Forelimb muscle (tissue), 1 donor: ENCODE measurements at regions not wholly inside any gene's neighbourhood (a gene's known extent, or its start where the extent isn't known, plus 50 kb on each side); places are given as distances from the start of the nearest gene placed in this dataset.
A peak's percentile ranks its signal among the peaks of the same experiment; 100 is the strongest.

Experiments
- DNase-seq: peaks from one replicate; pipeline ENCODE4 v3.0.0-alpha.2; 2013; ENCODE audit warnings: low read depth

- no peak for DNase-seq
Measured at GRCh38 chr2:221025398-221025797, 546.7 kb downstream of the EPHA4 start.

GRCh38 chr2:221034026-221034701, 537.9 kb downstream of the EPHA4 start:
- DNase-seq: no peak

- DNase-seq: no peak
Measured at GRCh38 chr2:221034973-221035372, 537.1 kb downstream of the EPHA4 start.

- no peak for DNase-seq
Measured at GRCh38 chr2:221042926-221043325, 529.2 kb downstream of the EPHA4 start.

- no peak for DNase-seq
Measured at GRCh38 chr2:221044781-221045180, 527.3 kb downstream of the EPHA4 start.

GRCh38 chr2:221050020-221050795, 521.9 kb downstream of the EPHA4 start:
- DNase-seq: peak; percentile 60

GRCh38 chr2:221051162-221051561, 520.9 kb downstream of the EPHA4 start:
- DNase-seq: no peak

- no peak for DNase-seq
Measured at GRCh38 chr2:221060376-221060775, 511.7 kb downstream of the EPHA4 start.

GRCh38 chr2:221063568-221063967, 508.5 kb downstream of the EPHA4 start:
- DNase-seq: no peak

- DNase-seq: no peak
Measured at GRCh38 chr2:221064058-221064854, 507.8 kb downstream of the EPHA4 start.

- DNase-seq: no peak
Measured at GRCh38 chr2:221064880-221065279, 507.2 kb downstream of the EPHA4 start.

GRCh38 chr2:221068123-221068522, 504.0 kb downstream of the EPHA4 start:
- DNase-seq: no peak

- no peak for DNase-seq
Measured at GRCh38 chr2:221070106-221070505, 502.0 kb downstream of the EPHA4 start.

- DNase-seq: no peak
Measured at GRCh38 chr2:221073326-221074049, 498.6 kb downstream of the EPHA4 start.

GRCh38 chr2:221074238-221074637, 497.9 kb downstream of the EPHA4 start:
- DNase-seq: no peak

- no peak for DNase-seq
Measured at GRCh38 chr2:221075203-221075602, 496.9 kb downstream of the EPHA4 start.

- DNase-seq: no peak
Measured at GRCh38 chr2:221077251-221077650, 494.9 kb downstream of the EPHA4 start.

- DNase-seq: no peak
Measured at GRCh38 chr2:221077799-221078198, 494.3 kb downstream of the EPHA4 start.

- no peak for DNase-seq
Measured at GRCh38 chr2:221085341-221085900, 486.7 kb downstream of the EPHA4 start.

- DNase-seq: no peak
Measured at GRCh38 chr2:221085936-221086335, 486.2 kb downstream of the EPHA4 start.

- DNase-seq: no peak
Measured at GRCh38 chr2:221087779-221088178, 484.3 kb downstream of the EPHA4 start.
